ENCODE measurements at regions not wholly inside any gene's neighbourhood (a gene's known extent, or its start where the extent isn't known, plus 50 kb on each side); places are given as distances from the start of the nearest gene placed in this dataset.

DNA sequence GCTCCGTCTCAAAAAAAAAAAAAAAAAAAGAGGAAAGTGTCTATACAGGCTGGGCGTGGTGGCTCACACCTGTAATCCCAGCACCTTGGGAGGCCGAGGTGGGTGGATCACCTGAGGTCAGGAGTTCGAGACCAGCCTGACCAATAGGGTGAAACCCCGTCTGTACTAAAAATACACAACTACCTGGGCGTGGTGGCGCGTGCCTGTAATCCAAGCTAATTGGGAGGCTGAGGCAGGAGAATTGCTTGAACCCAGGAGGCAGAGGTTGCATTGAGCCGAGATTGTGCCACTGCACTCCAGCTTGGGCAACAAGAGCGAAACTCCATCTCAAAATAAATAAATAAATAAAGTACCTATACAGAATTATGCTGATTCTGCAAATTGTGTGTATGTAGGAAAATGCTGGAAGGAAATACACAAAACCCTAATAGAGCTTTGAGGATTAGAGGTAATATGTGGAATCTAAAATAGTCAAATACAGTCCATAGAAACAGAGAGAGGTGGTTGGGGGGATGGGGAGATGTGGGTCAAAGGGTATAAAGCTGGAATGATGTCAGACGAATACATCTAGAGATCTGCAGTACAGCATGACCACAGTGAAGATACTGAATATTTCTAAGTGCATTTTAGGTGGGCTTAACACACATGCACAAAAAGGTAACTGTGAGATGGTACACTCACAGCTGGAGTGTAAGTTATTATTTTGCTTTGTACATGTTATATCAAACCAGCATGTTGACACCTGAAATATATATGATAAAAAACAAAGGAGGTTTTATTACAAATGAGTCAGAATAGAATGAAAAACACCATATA, 174.5 kb upstream of the KLF14 start (continued):
- no peak for TF ChIP-seq ZNF26 (tag by site-specific recombination; IDR thresholded peaks at IDR 0.05)
- TF ChIP-seq FEZF1 (tag by site-specific recombination; IDR thresholded peaks at IDR 0.05), result no peak
- TF ChIP-seq HOXA7 (CRISPR knock-in tag; IDR thresholded peaks at IDR 0.05; ENCODE audit: borderline replicate concordance), result no peak
- TF ChIP-seq ZNF302 (tag by site-specific recombination; IDR thresholded peaks at IDR 0.05; ENCODE audit: low read depth), result no peak
- TF ChIP-seq SP7 (tag by site-specific recombination; IDR thresholded peaks at IDR 0.05), result no peak

GRCh38 chr7:130909161-130909836, 175.3 kb upstream of the KLF14 start:
- ChIA-PET POLR2A (no interaction called here), CTCF (no interaction called here)
- peaks cover 8% of the 10 kb centered on the region for H3K4me1 ChIP-seq (ENCODE audit: control insufficient read depth, insufficient read depth, low read length)
- H3K9me3 ChIP-seq (ENCODE audit: control insufficient read depth, insufficient read depth, low read depth, low read length), result no peaks in the 10 kb centered on the region
- no peaks in the 10 kb centered on the region for H3K36me3 ChIP-seq (ENCODE audit: control insufficient read depth in 2 of 2, insufficient read depth in 1 of 2, low read length in 2 of 2)
- no peak for TF ChIP-seq ZNF211 (tag by site-specific recombination; IDR thresholded peaks at IDR 0.05; ENCODE audit: low read depth)
- peak; percentile 28; the same call in 1 of the 2 replicates for TF ChIP-seq ZNF585B (tag by site-specific recombination; IDR thresholded peaks at IDR 0.05)
- no peak overlapping the region for H3K27ac ChIP-seq (ENCODE audit: extremely low read depth, low read depth, low read length)
- H3K4me3 ChIP-seq (ENCODE audit: low read depth, low read length), result no peak overlapping the region

GRCh38 chr7:130909881-130910672, 176.1 kb upstream of the KLF14 start:
- peaks cover 6% of the 10 kb centered on the region for H3K4me1 ChIP-seq (ENCODE audit: control insufficient read depth, insufficient read depth, low read length)
- TF ChIP-seq, protein P1, sequence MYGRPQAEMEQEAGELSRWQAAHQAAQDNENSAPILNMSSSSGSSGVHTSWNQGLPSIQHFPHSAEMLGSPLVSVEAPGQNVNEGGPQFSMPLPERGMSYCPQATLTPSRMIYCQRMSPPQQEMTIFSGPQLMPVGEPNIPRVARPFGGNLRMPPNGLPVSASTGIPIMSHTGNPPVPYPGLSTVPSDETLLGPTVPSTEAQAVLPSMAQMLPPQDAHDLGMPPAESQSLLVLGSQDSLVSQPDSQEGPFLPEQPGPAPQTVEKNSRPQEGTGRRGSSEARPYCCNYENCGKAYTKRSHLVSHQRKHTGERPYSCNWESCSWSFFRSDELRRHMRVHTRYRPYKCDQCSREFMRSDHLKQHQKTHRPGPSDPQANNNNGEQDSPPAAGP (tag by site-specific recombination; IDR thresholded peaks at IDR 0.05), result no peak
- TF ChIP-seq ZNF19 (tag by site-specific recombination; IDR thresholded peaks at IDR 0.05; ENCODE audit: low read depth), result no peak
- no peak for TF ChIP-seq GLIS2 (tag by site-specific recombination; IDR thresholded peaks at IDR 0.05)
- no peak for TF ChIP-seq GFI1B (tag by site-specific recombination; IDR thresholded peaks at IDR 0.05)
- TF ChIP-seq BCL11B (tag by site-specific recombination; IDR thresholded peaks at IDR 0.05; ENCODE audit: low read depth), result no peak
- no peak for TF ChIP-seq SP7 (tag by site-specific recombination; IDR thresholded peaks at IDR 0.05)
- TF ChIP-seq ZFP3 (tag by site-specific recombination; IDR thresholded peaks at IDR 0.05; ENCODE audit: low read depth), result no peak
- TF ChIP-seq KLF9 (tag by site-specific recombination; IDR thresholded peaks at IDR 0.05; ENCODE audit: low read depth), result no peak
- no peak for TF ChIP-seq ATF2 (tag by site-specific recombination; IDR thresholded peaks at IDR 0.05; ENCODE audit: low read depth)
- no peak for TF ChIP-seq SALL2 (tag by site-specific recombination; IDR thresholded peaks at IDR 0.05; ENCODE audit: borderline replicate concordance)
- TF ChIP-seq ZNF155 (tag by site-specific recombination; IDR thresholded peaks at IDR 0.05), result no peak
- no peak for TF ChIP-seq ZNF776 (tag by site-specific recombination; IDR thresholded peaks at IDR 0.05; ENCODE audit: borderline replicate concordance)
- TF ChIP-seq, protein P2, sequence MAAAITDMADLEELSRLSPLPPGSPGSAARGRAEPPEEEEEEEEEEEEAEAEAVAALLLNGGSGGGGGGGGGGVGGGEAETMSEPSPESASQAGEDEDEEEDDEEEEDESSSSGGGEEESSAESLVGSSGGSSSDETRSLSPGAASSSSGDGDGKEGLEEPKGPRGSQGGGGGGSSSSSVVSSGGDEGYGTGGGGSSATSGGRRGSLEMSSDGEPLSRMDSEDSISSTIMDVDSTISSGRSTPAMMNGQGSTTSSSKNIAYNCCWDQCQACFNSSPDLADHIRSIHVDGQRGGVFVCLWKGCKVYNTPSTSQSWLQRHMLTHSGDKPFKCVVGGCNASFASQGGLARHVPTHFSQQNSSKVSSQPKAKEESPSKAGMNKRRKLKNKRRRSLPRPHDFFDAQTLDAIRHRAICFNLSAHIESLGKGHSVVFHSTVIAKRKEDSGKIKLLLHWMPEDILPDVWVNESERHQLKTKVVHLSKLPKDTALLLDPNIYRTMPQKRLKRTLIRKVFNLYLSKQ (tag by site-specific recombination; IDR thresholded peaks at IDR 0.05; ENCODE audit: borderline replicate concordance), result no peak
- no peak for TF ChIP-seq SETDB1 (IDR thresholded peaks at IDR 0.05; ENCODE audit: insufficient read length, low read length)
- no peak for TF ChIP-seq ZNF354C (tag by site-specific recombination; IDR thresholded peaks at IDR 0.05; ENCODE audit: borderline replicate concordance, low read depth)
- no peaks in the 10 kb centered on the region for H3K9me3 ChIP-seq (ENCODE audit: control insufficient read depth, insufficient read depth, low read depth, low read length)
- ChIA-PET POLR2A (no interaction called here), CTCF (interaction anchor here (0.6 to 1.3 kb wide), 4 partner anchors 9 to 827 kb away, joined by 3 to 4 read pairs (median 3); no protein-coding TSS in a partner anchor)
- no peaks in the 10 kb centered on the region for H3K36me3 ChIP-seq (ENCODE audit: control insufficient read depth in 2 of 2, insufficient read depth in 1 of 2, low read length in 2 of 2)
- no peak overlapping the region for H3K27ac ChIP-seq (ENCODE audit: extremely low read depth, low read depth, low read length)
- H3K4me3 ChIP-seq (ENCODE audit: low read depth, low read length), result no peak overlapping the region

All from HEK293 (cell line).